SK-N-SH (cell line): ENCODE measurements at regions not wholly inside any gene's neighbourhood (a gene's known extent, or its start where the extent isn't known, plus 50 kb on each side); places are given as distances from the start of the nearest gene placed in this dataset.

Source experiments
- CTCF ChIA-PET: fragments of 300-600, 350-600 bp; formaldehyde crosslinking; extraction: SDS; loops from one replicate; lab custom pipeline; 2021; lab: Yijun Ruan, JAX
- POLR2A ChIA-PET: fragments of 350-600 bp; sonication (Branson Sonifier 250); formaldehyde crosslinking; extraction: SDS; loops from one replicate; lab custom pipeline; 2020; ENCODE audit warnings: antibody characterized with exemption, inconsistent platforms; lab: Yijun Ruan, JAX
- DNase-seq: peaks from one replicate; pipeline ENCODE4 v3.0.0; 2012
- H2AFZ ChIP-seq: fragments of 200-600 bp; sonication (generic); 2 replicates; pipeline ENCODE4 v1.8.1; 2016; ENCODE audit warnings: antibody characterized with exemption, mild to moderate bottlenecking, low read depth
- H3F3A ChIP-seq: fragments of 200-600 bp; sonication (generic); replicated peaks from 2 replicates; pipeline ENCODE3; 2016; ENCODE audit warnings: antibody characterized with exemption, mild to moderate bottlenecking; ENCODE audit not compliant: insufficient read depth
- H3K27ac ChIP-seq, 2 experiments: fragments of 200-500 bp in 1 of 2; fragments of 200-600 bp in 1 of 2; sonication (Bioruptor generic) in 1 of 2; sonication (generic), shearing (Covaris generic) in 1 of 2; 2 replicates each; pipeline versions ENCODE4 v1.5.1 to v1.6.1; 2014 to 2016; ENCODE audit warnings: low read depth in 2 of 2, inconsistent platforms in 1 of 2, low read length in 1 of 2, mild to moderate bottlenecking in 1 of 2, mixed read lengths in 1 of 2
- H3K27me3 ChIP-seq: fragments of 200-600 bp; sonication (generic), shearing (Covaris generic); 2 replicates; pipeline ENCODE4 v1.6.1; 2016; ENCODE audit warnings: mixed run types; ENCODE audit not compliant: insufficient read depth
- H3K36me3 ChIP-seq, 2 experiments: fragments of 200-500 bp in 1 of 2; fragments of 200-600 bp in 1 of 2; sonication (Bioruptor generic) in 1 of 2; sonication (generic) in 1 of 2; replicated peaks in 1 of 2; 2 replicates each; pipeline versions ENCODE3 to v1.5.1; 2014 to 2016; ENCODE audit warnings: low read length in 1 of 2, mild to moderate bottlenecking in 1 of 2; ENCODE audit not compliant: insufficient read depth in 2 of 2, control insufficient read depth in 1 of 2
- H3K4me1 ChIP-seq, 2 experiments: fragments of 200-500 bp in 1 of 2; fragments of 200-600 bp in 1 of 2; sonication (Bioruptor generic) in 1 of 2; sonication (generic), shearing (Covaris generic) in 1 of 2; 2 replicates each; pipeline versions ENCODE4 v1.5.1 to v1.6.1; 2014 to 2016; ENCODE audit warnings: low read depth in 1 of 2, low read length in 1 of 2, mixed run types in 1 of 2; ENCODE audit not compliant: insufficient read depth in 2 of 2, control insufficient read depth in 1 of 2
- H3K4me2 ChIP-seq: fragments of 200-600 bp; sonication (generic), shearing (Covaris generic); 2 replicates; pipeline ENCODE4 v1.6.1; 2017; ENCODE audit warnings: mixed run types
- H3K4me3 ChIP-seq, 2 experiments: fragments of 200-500 bp in 1 of 2; fragments of 200-600 bp in 1 of 2; sonication (Bioruptor generic) in 1 of 2; sonication (generic), shearing (Covaris generic) in 1 of 2; 2 replicates each; pipeline versions ENCODE4 v1.5.1 to v1.8.1; 2014 to 2016; ENCODE audit warnings: low read depth in 2 of 2, inconsistent platforms in 1 of 2, low read length in 1 of 2, mild to moderate bottlenecking in 1 of 2, mixed read lengths in 1 of 2, moderate library complexity in 1 of 2
- H3K79me2 ChIP-seq: fragments of 200-600 bp; sonication (generic); 2 replicates; pipeline ENCODE4 v1.8.1; 2017; ENCODE audit warnings: mild to moderate bottlenecking; ENCODE audit not compliant: insufficient read depth
- H3K9ac ChIP-seq: fragments of 200-600 bp; sonication (generic); 2 replicates; pipeline ENCODE4 v1.6.1; 2017; ENCODE audit warnings: mixed run types
- H3K9me2 ChIP-seq: fragments of 200-600 bp; sonication (generic); 2 replicates; pipeline ENCODE4 v1.6.1; 2017; ENCODE audit warnings: mixed run types
- H3K9me3 ChIP-seq: fragments of 200-600 bp; sonication (generic); 2 replicates; pipeline ENCODE4 v1.6.1; 2017; ENCODE audit warnings: mixed run types, mild to moderate bottlenecking, moderate library complexity
- H4K20me1 ChIP-seq: fragments of 200-600 bp; sonication (generic); 2 replicates; pipeline ENCODE4 v1.6.1; 2017; ENCODE audit warnings: mild to moderate bottlenecking, mixed run types; ENCODE audit not compliant: insufficient read depth
- ELF1 ChIP-seq: IDR thresholded peaks from 2 replicates; pipeline ENCODE4 v1.4.0; 2012
- EP300 ChIP-seq, 2 experiments: IDR thresholded peaks; 2 replicates each; pipeline versions ENCODE4 v1.4.0 to v1.6.1; 2012; ENCODE audit warnings: borderline replicate concordance in 1 of 2, low read depth in 1 of 2, low read length in 1 of 2
- EZH2phosphoT487 ChIP-seq: fragments of 200-600 bp; sonication (generic); IDR thresholded peaks from 2 replicates; pipeline ENCODE4 v1.6.1; 2017; ENCODE audit warnings: low read depth, mixed run types, mild to moderate bottlenecking, antibody characterized with exemption, moderate library complexity, borderline replicate concordance
- FOSL2 ChIP-seq: IDR thresholded peaks from 2 replicates; pipeline ENCODE4 v1.4.0; 2012; ENCODE audit warnings: low read depth, mild to moderate bottlenecking, moderate library complexity, borderline replicate concordance
- FOXJ3 ChIP-seq: sonication (generic); formaldehyde crosslinking; IDR thresholded peaks from 2 replicates; pipeline ENCODE4 v1.5.1; 2020; ENCODE audit warnings: mild to moderate bottlenecking, missing genetic modification reagents
- JUND ChIP-seq: IDR thresholded peaks from 2 replicates; pipeline ENCODE4 v1.4.0; 2012
- NRF1 ChIP-seq: IDR thresholded peaks from 2 replicates; pipeline ENCODE4 v1.6.1; 2012; ENCODE audit warnings: low read depth, mild to moderate bottlenecking, low read length
- RAD21 ChIP-seq: IDR thresholded peaks from 2 replicates; pipeline ENCODE4 v1.6.1; 2012; ENCODE audit warnings: mild to moderate bottlenecking, low read length
- SIN3A ChIP-seq: IDR thresholded peaks from 2 replicates; pipeline ENCODE4 v1.6.1; 2012; ENCODE audit warnings: low read depth, mild to moderate bottlenecking, low read length, moderate library complexity, borderline replicate concordance
- SMC3 ChIP-seq: IDR thresholded peaks from 2 replicates; pipeline ENCODE4 v1.6.1; 2012; ENCODE audit warnings: low read depth, low read length, improper control_type of control experiment
- WGBS: methylation state at CpG from one replicate; pipeline ENCODE4 v1.1.6; 2017; ENCODE audit warnings: low lambda C conversion rate; 5-methylcytosine and 5-hydroxymethylcytosine counted together
- TF ChIP-seq, protein P1 (sequence below): IDR thresholded peaks from 2 replicates; pipeline ENCODE4 v1.4.0; 2012; ENCODE audit warnings: low read depth
- TF ChIP-seq, protein P2 (sequence below): IDR thresholded peaks from 2 replicates; pipeline ENCODE4 v1.4.0; 2012; ENCODE audit warnings: low read depth, borderline replicate concordance
- TF ChIP-seq, protein P3 (sequence below): IDR thresholded peaks from 2 replicates; pipeline ENCODE4 v1.4.0; 2012; ENCODE audit warnings: low read depth, borderline replicate concordance
- TF ChIP-seq, protein P4 (sequence below): fragments of 150-350 bp; IDR thresholded peaks from 2 replicates; pipeline ENCODE4 v1.6.1; 2017; ENCODE audit warnings: antibody characterized with exemption, low read length, low read depth, borderline replicate concordance

DNA sequence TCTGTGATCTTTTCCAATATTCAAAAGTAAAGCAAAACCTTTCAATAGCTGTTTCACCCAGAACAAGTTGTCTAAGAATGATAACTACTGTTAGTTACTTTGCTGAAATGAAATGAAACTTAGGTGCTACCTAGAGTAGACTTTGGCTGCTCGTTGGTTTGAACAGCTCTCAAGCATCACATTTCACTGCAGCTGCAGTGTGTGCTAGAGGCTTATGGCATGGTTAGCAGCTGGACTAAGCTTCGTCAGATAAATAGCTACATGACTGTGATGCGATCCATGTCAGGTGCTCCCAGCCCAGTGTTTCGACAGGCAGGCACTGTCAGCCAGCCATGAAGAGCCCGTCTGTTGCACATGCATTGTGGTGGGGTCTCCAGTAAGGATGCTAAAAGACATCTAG lies 201.1 kb downstream of the TFAP2B start:
- H3K4me3 ChIP-seq = no peak overlapping the region
- H3K79me2 ChIP-seq = no peaks in the 10 kb centered on the region
- ChIA-PET POLR2A (no interaction called here), CTCF (interaction anchor here (1.1 to 1.3 kb wide), 2 partner anchors 86 to 169 kb away, joined by 3 read pairs; no protein-coding TSS in a partner anchor)
- WGBS = 31% methylated on average over 5 of the region's 5 CpGs
- peaks cover 0 to 21% of the 10 kb centered on the region in 2 experiments; a peak in 2 of 4 replicates for H3K4me1 ChIP-seq
- no peaks in the 10 kb centered on the region for H3F3A ChIP-seq
- no peak for TF ChIP-seq SMC3
- no peak for TF ChIP-seq RAD21
- TF ChIP-seq NRF1 = no peak
- no peak for TF ChIP-seq FOXJ3
- TF ChIP-seq, protein P1, sequence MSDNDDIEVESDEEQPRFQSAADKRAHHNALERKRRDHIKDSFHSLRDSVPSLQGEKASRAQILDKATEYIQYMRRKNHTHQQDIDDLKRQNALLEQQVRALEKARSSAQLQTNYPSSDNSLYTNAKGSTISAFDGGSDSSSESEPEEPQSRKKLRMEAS = no peak
- TF ChIP-seq, protein P2, sequence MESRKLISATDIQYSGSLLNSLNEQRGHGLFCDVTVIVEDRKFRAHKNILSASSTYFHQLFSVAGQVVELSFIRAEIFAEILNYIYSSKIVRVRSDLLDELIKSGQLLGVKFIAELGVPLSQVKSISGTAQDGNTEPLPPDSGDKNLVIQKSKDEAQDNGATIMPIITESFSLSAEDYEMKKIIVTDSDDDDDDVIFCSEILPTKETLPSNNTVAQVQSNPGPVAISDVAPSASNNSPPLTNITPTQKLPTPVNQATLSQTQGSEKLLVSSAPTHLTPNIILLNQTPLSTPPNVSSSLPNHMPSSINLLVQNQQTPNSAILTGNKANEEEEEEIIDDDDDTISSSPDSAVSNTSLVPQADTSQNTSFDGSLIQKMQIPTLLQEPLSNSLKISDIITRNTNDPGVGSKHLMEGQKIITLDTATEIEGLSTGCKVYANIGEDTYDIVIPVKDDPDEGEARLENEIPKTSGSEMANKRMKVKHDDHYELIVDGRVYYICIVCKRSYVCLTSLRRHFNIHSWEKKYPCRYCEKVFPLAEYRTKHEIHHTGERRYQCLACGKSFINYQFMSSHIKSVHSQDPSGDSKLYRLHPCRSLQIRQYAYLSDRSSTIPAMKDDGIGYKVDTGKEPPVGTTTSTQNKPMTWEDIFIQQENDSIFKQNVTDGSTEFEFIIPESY = no peak
- H3K27me3 ChIP-seq = no peaks in the 10 kb centered on the region
- no peak overlapping the region for H3K27ac ChIP-seq
- H3K9ac ChIP-seq = no peak overlapping the region
- H3K4me2 ChIP-seq = no peak overlapping the region
- no peaks in the 10 kb centered on the region for H3K36me3 ChIP-seq
- H2AFZ ChIP-seq = no peak overlapping the region
- DNase-seq = no peak
- no peaks in the 10 kb centered on the region for H3K9me3 ChIP-seq
- no peaks in the 10 kb centered on the region for H3K9me2 ChIP-seq
- no peaks in the 10 kb centered on the region for H4K20me1 ChIP-seq

DNA sequence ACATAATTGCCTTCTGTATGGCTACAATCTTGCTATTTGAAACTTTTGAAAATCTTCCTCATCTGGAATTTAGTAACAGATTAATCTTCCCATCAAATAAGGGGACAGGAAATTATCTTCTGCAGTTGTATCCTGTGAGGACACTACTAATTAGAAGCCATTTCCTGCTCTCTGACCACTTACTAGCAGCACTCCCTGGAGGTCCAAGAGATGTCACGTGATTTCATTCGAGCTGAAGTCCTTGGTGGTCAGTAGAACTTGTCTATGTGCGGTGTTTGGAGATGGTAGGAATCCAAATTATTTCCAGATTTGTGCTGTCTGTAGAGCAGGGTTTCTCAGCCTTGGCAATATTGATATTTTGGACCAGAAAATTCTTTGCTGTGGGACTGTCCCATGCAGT lies 202.5 kb downstream of the TFAP2B start:
- POLR2A ChIA-PET = no interaction called here
- Histone ChIP-seq H3K9me2 (no peaks in the 10 kb centered on the region), H3K4me3 (no peak overlapping the region), H3K36me3 (no peaks in the 10 kb centered on the region), H3K4me1 (peaks cover 0 to 14% of the 10 kb centered on the region in 2 experiments; a peak in 2 of 4 replicates), H3K4me2 (no peak overlapping the region), H3K79me2 (no peaks in the 10 kb centered on the region), H2AFZ (no peak overlapping the region), H3K27me3 (no peaks in the 10 kb centered on the region), H3F3A (no peaks in the 10 kb centered on the region), H3K9ac (no peak overlapping the region), H3K27ac (peak overlapping the region in 1 of 2 experiments; percentile 28; a peak in 1 of 4 replicates), H3K9me3 (no peaks in the 10 kb centered on the region), H4K20me1 (no peaks in the 10 kb centered on the region)
- CTCF ChIA-PET = interaction anchor here (1.0 to 1.5 kb wide), 5 partner anchors 12 to 658 kb away, joined by 3 to 4 read pairs (median 3); no protein-coding TSS in a partner anchor
- peak; percentile 27 for DNase-seq
- TF ChIP-seq, protein P2 = no peak
- no peak for TF ChIP-seq JUND
- TF ChIP-seq, protein P1 = no peak
- no peak for TF ChIP-seq EZH2phosphoT487
- no peak for TF ChIP-seq EP300 (IDR thresholded peaks at IDR 0.05; ENCODE audit: borderline replicate concordance in 1 of 2, low read depth in 1 of 2, low read length in 1 of 2)
- TF ChIP-seq FOSL2 = no peak
- TF ChIP-seq RAD21 = no peak
- TF ChIP-seq SMC3 = no peak
- TF ChIP-seq ELF1 = no peak
- TF ChIP-seq, protein P3, sequence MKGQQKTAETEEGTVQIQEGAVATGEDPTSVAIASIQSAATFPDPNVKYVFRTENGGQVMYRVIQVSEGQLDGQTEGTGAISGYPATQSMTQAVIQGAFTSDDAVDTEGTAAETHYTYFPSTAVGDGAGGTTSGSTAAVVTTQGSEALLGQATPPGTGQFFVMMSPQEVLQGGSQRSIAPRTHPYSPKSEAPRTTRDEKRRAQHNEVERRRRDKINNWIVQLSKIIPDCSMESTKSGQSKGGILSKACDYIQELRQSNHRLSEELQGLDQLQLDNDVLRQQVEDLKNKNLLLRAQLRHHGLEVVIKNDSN = no peak
- TF ChIP-seq SIN3A = no peak
- TF ChIP-seq, protein P4, sequence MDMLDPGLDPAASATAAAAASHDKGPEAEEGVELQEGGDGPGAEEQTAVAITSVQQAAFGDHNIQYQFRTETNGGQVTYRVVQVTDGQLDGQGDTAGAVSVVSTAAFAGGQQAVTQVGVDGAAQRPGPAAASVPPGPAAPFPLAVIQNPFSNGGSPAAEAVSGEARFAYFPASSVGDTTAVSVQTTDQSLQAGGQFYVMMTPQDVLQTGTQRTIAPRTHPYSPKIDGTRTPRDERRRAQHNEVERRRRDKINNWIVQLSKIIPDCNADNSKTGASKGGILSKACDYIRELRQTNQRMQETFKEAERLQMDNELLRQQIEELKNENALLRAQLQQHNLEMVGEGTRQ = no peak
- TF ChIP-seq, all 33 proteins: peak for 0
- 12% methylated on average over 3 of the region's 3 CpGs for WGBS
